K562 (cell line): ENCODE measurements at regions not wholly inside any gene's neighbourhood (a gene's known extent, or its start where the extent isn't known, plus 50 kb on each side); places are given as distances from the start of the nearest gene placed in this dataset.

ENCODE experiments used
- ATAC-seq: fragments of 200-7000 bp; cut with Tn5 transposase; 3 replicates; pipeline ENCODE4 v1.9.1; 2020; ENCODE audit warnings: moderate library complexity
- BruUV-seq: library from RNA; stranded (reverse); fragments of 400-500 nt; replicated peaks from 2 replicates; lab custom pipeline; 2021; lab: Mats Ljungman, UMichigan
- CTCF ChIA-PET: fragments of 300-600 bp; formaldehyde crosslinking; extraction: SDS; loops from one replicate; lab custom pipeline; 2021; ENCODE audit warnings: low intra/inter-chr PET ratio; lab: Yijun Ruan, JAX
- POLR2A ChIA-PET: fragments of 300-600, 350-650 bp; sonication (Branson Sonifier 250); formaldehyde crosslinking; extraction: SDS; loops from one replicate; lab custom pipeline; 2021; ENCODE audit warnings: antibody characterized with exemption, inconsistent platforms; lab: Yijun Ruan, JAX
- DNase-seq, 4 experiments: peaks; one replicate each; pipeline versions ENCODE4 v3.0.0 to v3.0.0-alpha.2; 2011 to 2018; ENCODE audit warnings: low spot score in 3 of 4, mixed read lengths in 3 of 4; ENCODE audit errors: extremely low read depth in 1 of 4
- FAIRE-seq: peaks from 2 replicates; lab custom pipeline; 2011; peaks lifted over from hg19 to GRCh38; lab: Jason Lieb, UNC
- H2AFZ ChIP-seq: 2 replicates; pipeline ENCODE4 v1.6.0; 2011; ENCODE audit warnings: low read depth, low read length, control low read depth, inconsistent platforms
- H3K27ac ChIP-seq: fragments of 200-600 bp; 3 replicates; pipeline ENCODE4 v1.8.0; 2011; ENCODE audit warnings: low read depth, mild to moderate bottlenecking, control low read depth, inconsistent platforms, low read length, moderate library complexity, mixed read lengths; ENCODE audit errors: extremely low read depth
- H3K27me3 ChIP-seq, 2 experiments: fragments of 300-600 bp in 1 of 2; 2 replicates in 1 of 2; 3 replicates in 1 of 2; pipeline versions ENCODE4 v1.6.0 to v1.8.0; 2011; ENCODE audit warnings: inconsistent platforms in 2 of 2, low read length in 2 of 2, mild to moderate bottlenecking in 1 of 2, mixed read lengths in 1 of 2, moderate library complexity in 1 of 2; ENCODE audit not compliant: control insufficient read depth in 2 of 2, insufficient read depth in 2 of 2
- H3K36me3 ChIP-seq: fragments of 300-600 bp; 3 replicates; pipeline ENCODE4 v1.8.0; 2011; ENCODE audit warnings: mild to moderate bottlenecking, low read length, inconsistent platforms; ENCODE audit not compliant: control insufficient read depth, insufficient read depth
- H3K4me1 ChIP-seq, 2 experiments: fragments of 200-600 bp in 1 of 2; replicated peaks in 1 of 2; 2 replicates in 1 of 2; 3 replicates in 1 of 2; pipeline versions ENCODE4 v1.5.1 to v1.8.0; 2011; ENCODE audit warnings: inconsistent platforms in 2 of 2, low read length in 2 of 2, mild to moderate bottlenecking in 1 of 2, mixed read lengths in 1 of 2, moderate library complexity in 1 of 2; ENCODE audit not compliant: control insufficient read depth in 2 of 2, insufficient read depth in 2 of 2
- H3K4me2 ChIP-seq: 2 replicates; pipeline ENCODE4 v1.6.1; 2011; ENCODE audit warnings: low read length, control low read depth, inconsistent platforms, mixed read lengths; ENCODE audit not compliant: insufficient read depth
- H3K4me3 ChIP-seq: fragments of 200-600 bp; sonication (generic), shearing (Covaris generic); 2 replicates; pipeline ENCODE4 v1.5.1; 2016; ENCODE audit warnings: control low read depth, inconsistent platforms
- H3K79me2 ChIP-seq: fragments of 200-600 bp; 3 replicates; pipeline ENCODE4 v1.8.0; 2011; ENCODE audit warnings: low read length, inconsistent platforms; ENCODE audit not compliant: control insufficient read depth, insufficient read depth
- H3K9ac ChIP-seq, 2 experiments: 2 replicates each; pipeline versions ENCODE4 v1.6.0 to v1.6.1; 2011; ENCODE audit warnings: low read depth in 2 of 2, low read length in 2 of 2, control low read depth in 1 of 2, inconsistent platforms in 1 of 2, mild to moderate bottlenecking in 1 of 2, mixed read lengths in 1 of 2; ENCODE audit not compliant: insufficient read depth in 1 of 2
- H3K9me1 ChIP-seq: one replicate; pipeline ENCODE4 v1.6.0; 2011; ENCODE audit warnings: inconsistent platforms, mild to moderate bottlenecking, low read length, moderate library complexity; ENCODE audit not compliant: control insufficient read depth, insufficient read depth
- H3K9me3 ChIP-seq: replicated peaks from 2 replicates; pipeline ENCODE4 v1.5.1; 2011; ENCODE audit warnings: low read depth, low read length, inconsistent platforms; ENCODE audit not compliant: control insufficient read depth, insufficient read depth
- H4K20me1 ChIP-seq: replicated peaks from 2 replicates; pipeline ENCODE4 v1.6.1; 2011; ENCODE audit warnings: low read length, inconsistent platforms, mixed read lengths; ENCODE audit not compliant: control insufficient read depth, insufficient read depth
- CHCHD3 ChIP-seq: fragments of 250-450 bp; sonication (Bioruptor Pico); IDR thresholded peaks from 2 replicates; pipeline ENCODE4 v2.1.2; 2022; ENCODE audit warnings: mild to moderate bottlenecking
- POLR2AphosphoS2 ChIP-seq: IDR thresholded peaks from 2 replicates; pipeline ENCODE4 v1.6.1; 2012; ENCODE audit warnings: low read length, improper control_type of control experiment
- RBM15 ChIP-seq: fragments of 200-400 bp; formaldehyde crosslinking; IDR thresholded peaks from 2 replicates; pipeline ENCODE4 v1.6.1; 2018; ENCODE audit warnings: mild to moderate bottlenecking, low read length, moderate library complexity; ENCODE audit not compliant: insufficient read depth
- SMARCE1 ChIP-seq: fragments of 450-650 bp; IDR thresholded peaks from 2 replicates; pipeline ENCODE4 v1.7.1; 2016; ENCODE audit warnings: mild to moderate bottlenecking
- TCF15 ChIP-seq: fragments of 250-450 bp; sonication (Bioruptor Pico); IDR thresholded peaks from 2 replicates; pipeline ENCODE4 v1.8.0; 2022; ENCODE audit warnings: moderate library complexity, mild to moderate bottlenecking, inconsistent platforms
- UBTF ChIP-seq, 2 experiments: IDR thresholded peaks; 2 replicates each; pipeline ENCODE4 v1.6.1; 2012; ENCODE audit warnings: improper control_type of control experiment in 2 of 2, low read depth in 2 of 2, low read length in 2 of 2, borderline replicate concordance in 1 of 2
- ZFP91 ChIP-seq: sonication (generic); formaldehyde crosslinking; IDR thresholded peaks from 2 replicates; pipeline ENCODE4 v1.8.0; 2022; ENCODE audit warnings: mild to moderate bottlenecking, missing genetic modification reagents
- ZNF449 ChIP-seq: fragments of 250-450 bp; sonication (Bioruptor Pico); IDR thresholded peaks from 2 replicates; pipeline ENCODE4 v1.8.0; 2022; ENCODE audit warnings: moderate library complexity, mild to moderate bottlenecking, inconsistent platforms
- WGBS: fragments of 100-300 bp; shearing (Covaris generic); methylation state at CpG from one replicate; pipeline ENCODE4 v1.1.6; 2016; ENCODE audit warnings: low coverage, mixed read lengths; ENCODE audit not compliant: insufficient coverage; ENCODE audit errors: missing lambda C conversion rate; 5-methylcytosine and 5-hydroxymethylcytosine counted together
- in situ Hi-C: fragments of 300-500 bp; cut with MboI; formaldehyde crosslinking; loops from 4 replicates; pipeline ENCODE4 v1.15.0; 2018; ENCODE audit warnings: inconsistent platforms, mixed read lengths
- intact Hi-C: fragments of 100-400 bp; cut with micrococcal nuclease; formaldehyde crosslinking; loops from 2 replicates; pipeline ENCODE4 v1.14.2; 2022

- 2% methylated on average over 5 of the region's 5 CpGs for WGBS
- DNase-seq (no peak), ATAC-seq (no peak), FAIRE-seq (no peak)
- no peaks in the 10 kb centered on the region for H3K9me3 ChIP-seq
- ChIA-PET CTCF (no interaction called here), POLR2A (no interaction called here)
- in situ Hi-C loops: no loop called here
- no peaks in the 10 kb centered on the region for H3K36me3 ChIP-seq
- H3K79me2 ChIP-seq: no peaks in the 10 kb centered on the region
- H3K9me1 ChIP-seq: no peaks in the 10 kb centered on the region
- H2AFZ ChIP-seq: no peak overlapping the region
- H3K9ac ChIP-seq: no peak overlapping the region
- no peak overlapping the region for H3K27ac ChIP-seq
- no peaks in the 10 kb centered on the region for H3K4me1 ChIP-seq
- no peak for TF ChIP-seq SMARCE1
- BruUV-seq: no TSS peak
- intact Hi-C loops: no loop called here
- no peaks in the 10 kb centered on the region; the same call in 1 of the 2 replicates for H4K20me1 ChIP-seq
- H3K4me3 ChIP-seq: no peak overlapping the region
- H3K27me3 ChIP-seq: no peaks in the 10 kb centered on the region; a peak in 1 of 5 replicates
- H3K4me2 ChIP-seq: no peak overlapping the region
Observed at GRCh38 chr16:54847207-54847606, 83.5 kb upstream of the IRX5 start.

DNA sequence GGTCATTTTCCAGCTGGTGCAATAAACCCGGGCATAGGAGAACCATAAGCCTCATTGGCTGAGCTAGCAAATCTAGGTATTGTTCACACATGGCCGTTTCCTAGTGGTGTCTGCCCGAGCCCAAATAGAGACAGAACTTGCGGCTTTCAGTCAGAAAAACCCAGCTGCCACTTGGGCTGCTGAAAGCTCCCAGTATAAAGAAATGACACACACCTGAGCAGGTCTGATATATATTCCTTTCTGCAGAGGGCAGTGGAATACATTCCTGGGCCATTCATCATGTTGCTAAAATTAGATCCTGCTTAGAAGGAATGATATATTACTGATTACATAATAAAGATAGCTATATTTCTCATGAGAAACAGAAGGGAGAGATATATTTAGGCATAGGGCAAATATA is 83.9 kb upstream of the IRX5 start:
- H3K27ac ChIP-seq: no peak overlapping the region
- H2AFZ ChIP-seq: no peak overlapping the region
- WGBS: 0% methylated on average over 4 of the region's 4 CpGs
- ChIA-PET CTCF (no interaction called here), POLR2A (no interaction called here)
- no peaks in the 10 kb centered on the region for H3K9me3 ChIP-seq
- ATAC-seq (no peak), DNase-seq (no peak), FAIRE-seq (no peak)
- no peaks in the 10 kb centered on the region for H3K4me1 ChIP-seq
- H3K9ac ChIP-seq: no peak overlapping the region
- in situ Hi-C loops: no loop called here
- no peak for TF ChIP-seq ZNF449
- TF ChIP-seq ZFP91 (CRISPR knock-in tag): no peak
- TF ChIP-seq TCF15 (CRISPR knock-in tag): no peak
- no peak for TF ChIP-seq CHCHD3 (CRISPR knock-in tag)
- no peak for TF ChIP-seq POLR2AphosphoS2
- no peak for TF ChIP-seq RBM15
- TF ChIP-seq UBTF (IDR thresholded peaks at IDR 0.05; ENCODE audit: borderline replicate concordance in 1 of 2, low read depth in 2 of 2, low read length in 2 of 2): no peak
- BruUV-seq: no TSS peak
- no peaks in the 10 kb centered on the region; the same call in 1 of the 2 replicates for H4K20me1 ChIP-seq
- H3K9me1 ChIP-seq: no peaks in the 10 kb centered on the region
- H3K4me3 ChIP-seq: no peak overlapping the region
- no peaks in the 10 kb centered on the region; a peak in 1 of 5 replicates for H3K27me3 ChIP-seq
- intact Hi-C loops: no loop called here
- no peaks in the 10 kb centered on the region for H3K79me2 ChIP-seq
- no peak overlapping the region for H3K4me2 ChIP-seq
- no peaks in the 10 kb centered on the region for H3K36me3 ChIP-seq
